ENCODE measurements at regions not wholly inside any gene's neighbourhood (a gene's known extent, or its start where the extent isn't known, plus 50 kb on each side); places are given as distances from the start of the nearest gene placed in this dataset.

GRCh38 chr6:48809700-48810099, 653.4 kb downstream of the MMUT start:
- no peak for DNase-seq

- DNase-seq: no peak
Observed at GRCh38 chr6:48809245-48809644, 653.8 kb downstream of the MMUT start.

- no peak for DNase-seq
Observed at GRCh38 chr6:48798296-48798695, 664.8 kb downstream of the MMUT start.

- no peak for DNase-seq
Observed at GRCh38 chr6:48782225-48782624, 671.2 kb upstream of the PTCHD4 start.

GRCh38 chr6:48777411-48777810, 666.4 kb upstream of the PTCHD4 start:
- DNase-seq: no peak

- DNase-seq: no peak
Observed at GRCh38 chr6:48775157-48775556, 664.2 kb upstream of the PTCHD4 start.

- DNase-seq: no peak
Observed at GRCh38 chr6:48774276-48774675, 663.3 kb upstream of the PTCHD4 start.

- DNase-seq: no peak
Observed at GRCh38 chr6:48766349-48766748, 655.4 kb upstream of the PTCHD4 start.

- DNase-seq: peak; percentile 62
Observed at GRCh38 chr6:48765352-48765961, 654.5 kb upstream of the PTCHD4 start.

GRCh38 chr6:48764286-48765044, 653.5 kb upstream of the PTCHD4 start:
- DNase-seq: no peak

GRCh38 chr6:48757661-48758060, 646.7 kb upstream of the PTCHD4 start:
- DNase-seq: no peak

- DNase-seq: no peak
Observed at GRCh38 chr6:48755315-48755714, 644.3 kb upstream of the PTCHD4 start.

- DNase-seq: peak; percentile 64
Observed at GRCh38 chr6:48754641-48755040, 643.6 kb upstream of the PTCHD4 start.

GRCh38 chr6:48750861-48751260, 639.9 kb upstream of the PTCHD4 start:
- peak; percentile 52 for DNase-seq

GRCh38 chr6:48747471-48747870, 636.5 kb upstream of the PTCHD4 start:
- DNase-seq: no peak

- no peak for DNase-seq
Observed at GRCh38 chr6:48747040-48747439, 636.0 kb upstream of the PTCHD4 start.

- DNase-seq: no peak
Observed at GRCh38 chr6:48744948-48745347, 634.0 kb upstream of the PTCHD4 start.

GRCh38 chr6:48743738-48744137, 632.7 kb upstream of the PTCHD4 start:
- no peak for DNase-seq

- DNase-seq: no peak
Observed at GRCh38 chr6:48736501-48737206, 625.7 kb upstream of the PTCHD4 start.

GRCh38 chr6:48735846-48736245, 624.8 kb upstream of the PTCHD4 start:
- DNase-seq: no peak

- DNase-seq: no peak
Observed at GRCh38 chr6:48733581-48733980, 622.6 kb upstream of the PTCHD4 start.

- peak; percentile 9 for DNase-seq
Observed at GRCh38 chr6:48714699-48715098, 603.7 kb upstream of the PTCHD4 start.

- no peak for DNase-seq
Observed at GRCh38 chr6:48714250-48714649, 603.3 kb upstream of the PTCHD4 start.

GRCh38 chr6:48713612-48714011, 602.6 kb upstream of the PTCHD4 start:
- DNase-seq: no peak

Data from retina (tissue), 1 donor.